HG03175 (cell line): ENCODE measurements at regions not wholly inside any gene's neighbourhood (a gene's known extent, or its start where the extent isn't known, plus 50 kb on each side); places are given as distances from the start of the nearest gene placed in this dataset.

ENCODE experiments used
- ATAC-seq: cut with Tn5 transposase; IDR thresholded peaks from one replicate; pipeline ENCODE4 v1.9.1; 2021; ENCODE audit warnings: mild to moderate bottlenecking, moderate library complexity; ENCODE audit not compliant: unreplicated experiment

DNA sequence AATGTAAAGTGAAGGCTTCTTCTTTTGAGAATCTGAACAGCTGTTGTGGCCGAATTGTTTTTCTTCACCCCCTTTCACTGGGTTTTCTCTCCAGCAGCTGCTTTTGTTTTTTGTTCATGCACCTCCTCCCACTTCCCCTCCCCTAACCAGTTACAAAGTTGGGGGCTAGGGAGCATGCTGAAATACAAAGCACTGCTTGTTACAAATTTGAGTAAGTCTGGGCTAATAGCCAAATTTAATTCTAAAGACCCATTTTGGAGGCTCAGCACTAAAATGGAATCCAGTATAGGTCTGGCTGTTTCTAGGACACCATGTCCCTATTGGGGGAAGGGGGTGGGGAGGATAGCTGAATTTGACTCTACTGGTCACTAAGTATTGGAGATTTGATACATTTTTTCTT lies 89.2 kb upstream of the GPM6B start:
- no peak for ATAC-seq

GRCh38 chrX:13903405-13903804 lies 86.5 kb upstream of the GPM6B start:
- no peak for ATAC-seq

DNA sequence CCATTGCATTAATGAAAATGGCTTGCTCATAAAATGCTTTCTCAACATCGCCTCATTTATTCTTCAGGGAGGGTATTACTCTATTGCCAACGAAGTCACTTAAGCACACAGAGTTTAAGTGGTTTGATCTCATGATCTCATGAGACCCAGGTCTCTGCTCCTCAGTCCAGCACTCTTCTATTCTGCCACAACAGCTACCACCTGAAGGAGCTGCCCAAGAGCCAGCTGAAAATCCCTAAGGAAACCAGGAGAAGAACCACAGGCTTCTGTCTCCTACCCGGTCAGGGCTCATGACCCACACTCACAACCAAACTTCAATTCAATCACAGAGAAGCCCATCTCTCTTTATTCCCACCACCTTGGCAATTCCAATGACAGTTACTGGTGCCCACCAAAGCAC lies 85.5 kb upstream of the GPM6B start:
- ATAC-seq, result no peak

GRCh38 chrX:13901354-13901753 lies 84.5 kb upstream of the GPM6B start:
- ATAC-seq, result no peak

GRCh38 chrX:13900351-13900750 lies 83.5 kb upstream of the GPM6B start:
- ATAC-seq, result no peak

DNA sequence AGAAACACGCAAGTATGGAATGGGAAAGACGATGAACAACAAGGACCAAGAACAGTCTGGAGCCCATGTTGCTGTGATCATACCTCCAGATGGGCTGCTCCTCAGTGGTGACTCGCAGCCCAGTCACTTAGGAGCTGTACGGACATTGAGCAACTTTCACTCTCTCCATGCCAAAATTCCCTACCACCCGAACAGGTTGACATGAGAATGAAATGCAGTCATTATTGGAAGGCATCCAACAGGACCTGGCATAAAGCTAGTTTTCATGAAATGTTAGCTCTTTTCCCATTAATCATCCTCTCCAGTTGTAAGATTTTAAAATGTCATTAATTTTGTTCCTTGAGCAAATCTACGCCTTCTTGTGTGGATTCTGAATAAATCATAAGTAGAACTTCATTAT lies 82.7 kb upstream of the GPM6B start:
- no peak for ATAC-seq

DNA sequence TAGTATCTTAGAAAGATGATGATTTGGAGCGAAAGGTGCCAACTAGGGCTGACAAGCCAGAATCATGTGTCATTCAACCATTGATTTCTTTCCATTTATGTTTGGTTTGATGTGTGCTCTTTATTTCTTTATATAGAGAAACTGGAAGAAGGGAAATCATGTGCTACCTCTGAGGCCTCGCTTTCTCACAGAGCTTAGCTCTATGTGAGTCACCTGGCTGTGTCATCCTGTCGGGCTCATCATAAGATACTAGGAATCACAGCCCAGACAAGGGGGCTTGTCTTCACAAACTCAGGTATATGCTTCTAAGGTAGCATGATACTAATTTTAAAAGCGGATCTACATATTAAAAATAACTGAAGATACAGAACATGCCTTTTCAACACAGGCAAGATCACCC lies 81.7 kb upstream of the GPM6B start:
- ATAC-seq, result no peak

DNA sequence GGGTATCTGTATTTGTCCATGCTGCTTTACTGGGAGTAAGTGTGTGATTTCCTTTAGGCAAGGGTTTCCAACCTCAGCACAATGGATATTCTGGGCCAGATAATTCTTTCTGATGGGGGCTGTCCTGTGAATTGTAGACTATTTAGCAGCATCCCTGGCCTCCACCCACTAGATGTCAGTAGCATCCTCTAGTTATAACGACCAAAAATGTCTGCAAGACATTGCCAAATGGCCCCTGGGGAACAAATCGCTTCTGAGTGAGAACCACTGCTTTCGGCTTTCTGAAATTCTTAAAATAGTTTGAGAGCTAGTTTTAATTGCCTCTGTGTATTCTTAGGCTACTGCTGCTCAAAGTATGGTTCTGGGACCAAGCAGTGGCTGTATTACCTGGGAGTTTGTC lies 81.2 kb upstream of the GPM6B start:
- peak; percentile 70 for ATAC-seq

DNA sequence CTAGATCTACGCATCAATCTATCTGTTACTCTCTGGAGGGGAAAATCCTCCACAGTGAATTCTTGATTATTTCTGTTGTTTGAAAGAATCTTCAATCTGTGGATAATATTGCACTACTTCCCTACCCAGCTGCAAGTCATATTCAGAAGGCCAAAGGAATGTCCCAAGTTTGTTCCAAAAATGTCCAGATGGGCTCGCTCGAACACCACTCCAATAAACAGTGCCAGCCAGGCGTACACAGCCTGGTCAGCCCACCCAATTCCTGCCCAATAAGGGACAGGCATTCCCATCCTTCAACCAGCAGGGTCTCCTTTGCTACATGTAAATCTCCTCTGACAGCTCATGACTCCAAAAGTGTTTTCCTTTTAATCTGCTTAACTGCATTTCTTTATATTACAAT lies 80.7 kb upstream of the GPM6B start:
- ATAC-seq, result no peak

DNA sequence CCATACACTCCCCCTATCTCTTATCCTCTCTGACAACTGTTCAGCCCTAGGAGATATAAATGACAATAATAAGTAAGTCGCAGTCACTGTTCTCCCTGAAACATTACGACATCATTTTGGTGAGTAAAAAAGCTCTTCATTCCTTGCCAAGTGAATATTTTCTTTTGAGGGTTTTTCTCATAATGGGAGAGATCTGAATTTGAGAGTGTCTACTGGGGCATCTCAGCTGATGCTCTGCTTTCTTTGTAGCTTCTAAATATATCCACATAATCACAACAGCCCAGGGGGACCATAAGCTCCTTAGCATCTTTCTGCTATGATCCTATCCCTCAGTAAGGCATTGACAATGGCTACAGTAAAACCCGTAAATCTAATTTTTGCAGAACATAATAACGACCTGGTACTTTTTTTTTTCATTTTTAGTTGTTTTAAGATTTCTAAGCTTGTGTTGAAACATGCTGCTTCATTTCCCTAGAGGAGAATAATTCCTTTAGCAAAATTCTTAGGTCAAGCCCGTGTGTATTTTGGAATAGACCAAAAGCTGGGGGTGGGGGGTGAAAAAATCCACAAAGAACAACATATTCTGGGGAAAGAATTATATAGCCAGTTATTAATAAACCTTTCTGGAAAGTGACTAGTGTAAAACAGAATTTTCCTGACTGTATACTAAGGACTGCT lies 78.1 kb upstream of the GPM6B start:
- no peak for ATAC-seq

DNA sequence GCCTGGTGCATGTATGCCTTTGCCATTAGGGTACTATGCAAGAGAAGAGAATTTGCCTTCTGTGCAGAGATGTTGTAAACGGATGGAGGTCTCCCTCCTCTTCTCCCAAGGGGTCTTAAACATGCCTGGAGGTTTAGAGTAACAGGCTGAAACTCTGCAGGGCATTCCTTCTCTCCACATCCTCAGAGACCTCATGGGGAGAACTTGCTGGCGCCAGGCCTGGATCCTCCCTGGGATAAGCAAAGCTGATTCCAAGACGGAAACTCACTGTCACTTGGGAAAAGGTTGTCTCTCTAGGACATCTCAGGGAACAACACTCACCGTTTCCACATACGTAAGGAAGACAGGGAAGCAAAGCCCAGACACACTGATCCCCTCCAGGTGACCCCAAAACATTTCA lies 76.9 kb upstream of the GPM6B start:
- no peak for ATAC-seq

GRCh38 chrX:13892856-13893255 lies 76.0 kb upstream of the GPM6B start:
- no peak for ATAC-seq

GRCh38 chrX:13891377-13892140 lies 74.7 kb upstream of the GPM6B start:
- ATAC-seq, result no peak

DNA sequence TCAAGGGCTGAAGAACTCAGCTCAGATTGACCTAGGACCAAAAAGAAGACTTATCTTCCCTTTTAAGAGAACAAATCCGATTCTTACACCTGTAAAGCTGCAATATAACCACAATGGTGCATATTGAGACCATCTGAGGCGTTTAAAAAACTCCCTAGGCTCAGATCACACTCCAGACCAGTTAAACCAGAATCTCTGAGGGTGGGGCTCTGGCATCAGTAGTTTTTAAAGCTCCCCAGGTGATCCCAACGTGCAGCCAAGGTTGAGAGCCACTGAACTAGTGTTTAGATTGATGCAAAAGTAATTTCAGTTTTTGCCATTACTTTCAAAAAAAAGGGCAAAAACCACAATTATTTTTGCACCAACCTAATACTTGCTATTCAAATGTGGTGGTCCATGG lies 73.9 kb upstream of the GPM6B start:
- no peak for ATAC-seq

- ATAC-seq, result no peak
Measured at GRCh38 chrX:13888284-13888683, 71.4 kb upstream of the GPM6B start.

GRCh38 chrX:13885591-13885990 lies 68.7 kb upstream of the GPM6B start:
- no peak for ATAC-seq

GRCh38 chrX:13876652-13877051 lies 59.8 kb upstream of the GPM6B start:
- ATAC-seq, result no peak

DNA sequence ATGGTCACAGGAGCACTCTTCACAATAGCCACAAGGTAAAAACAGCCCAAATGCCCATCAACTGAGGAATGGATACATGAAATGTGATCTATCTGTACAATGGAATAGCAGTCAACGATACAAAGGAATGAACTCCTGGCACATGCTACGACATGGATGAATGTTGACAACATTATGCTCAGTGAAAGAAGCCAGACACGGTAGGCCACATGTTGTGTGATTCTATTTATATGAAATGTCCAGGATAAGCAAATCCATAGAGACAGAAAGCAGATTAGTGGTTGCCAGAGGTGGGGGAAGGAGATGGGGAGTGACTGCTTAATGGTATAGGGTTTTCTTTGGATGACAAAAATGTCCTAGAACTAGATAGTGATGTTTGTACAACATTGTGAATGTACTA lies 58.7 kb upstream of the GPM6B start:
- ATAC-seq, result no peak

DNA sequence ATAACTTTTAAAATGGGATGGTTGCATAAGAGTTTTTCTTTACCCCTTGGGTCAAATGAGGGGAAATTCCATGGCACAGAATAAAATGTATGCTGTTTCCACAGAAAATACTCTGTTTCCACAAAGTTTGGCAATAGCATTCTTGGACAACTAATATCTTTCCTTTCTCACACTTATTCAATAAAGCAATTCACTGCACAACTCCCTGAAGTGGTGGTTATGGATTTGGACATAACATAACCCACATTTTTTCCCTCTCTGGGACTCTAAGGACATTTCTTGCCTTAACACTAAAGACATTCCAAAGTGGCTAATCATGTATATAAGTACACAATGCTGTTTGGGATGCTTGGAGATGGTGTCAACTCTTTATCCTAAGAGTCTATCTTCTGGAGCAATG lies 51.7 kb upstream of the GPM6B start:
- ATAC-seq, result no peak
